ENCODE measurements at regions not wholly inside any gene's neighbourhood (a gene's known extent, or its start where the extent isn't known, plus 50 kb on each side); places are given as distances from the start of the nearest gene placed in this dataset.

DNA sequence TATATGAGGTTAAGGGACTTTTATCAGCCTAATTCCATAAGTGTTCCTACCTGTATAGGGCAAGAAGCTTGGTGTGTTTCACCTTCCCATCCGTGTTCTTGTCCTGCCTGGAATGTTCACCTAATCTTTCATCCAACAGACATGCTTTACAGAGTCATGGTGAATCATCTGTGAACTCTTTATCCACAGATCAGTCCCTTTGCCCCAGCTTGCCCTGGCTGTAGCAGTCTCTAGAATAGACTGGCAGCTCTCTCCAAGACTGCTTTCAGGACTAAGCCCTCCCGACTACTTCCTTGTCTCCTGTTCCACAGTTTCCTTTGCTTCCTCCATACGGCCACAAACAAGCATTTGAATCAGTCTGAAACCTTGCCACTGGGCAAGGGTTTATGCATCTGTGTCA lies 177.9 kb upstream of the IL15 start:
- TF ChIP-seq, protein P1, sequence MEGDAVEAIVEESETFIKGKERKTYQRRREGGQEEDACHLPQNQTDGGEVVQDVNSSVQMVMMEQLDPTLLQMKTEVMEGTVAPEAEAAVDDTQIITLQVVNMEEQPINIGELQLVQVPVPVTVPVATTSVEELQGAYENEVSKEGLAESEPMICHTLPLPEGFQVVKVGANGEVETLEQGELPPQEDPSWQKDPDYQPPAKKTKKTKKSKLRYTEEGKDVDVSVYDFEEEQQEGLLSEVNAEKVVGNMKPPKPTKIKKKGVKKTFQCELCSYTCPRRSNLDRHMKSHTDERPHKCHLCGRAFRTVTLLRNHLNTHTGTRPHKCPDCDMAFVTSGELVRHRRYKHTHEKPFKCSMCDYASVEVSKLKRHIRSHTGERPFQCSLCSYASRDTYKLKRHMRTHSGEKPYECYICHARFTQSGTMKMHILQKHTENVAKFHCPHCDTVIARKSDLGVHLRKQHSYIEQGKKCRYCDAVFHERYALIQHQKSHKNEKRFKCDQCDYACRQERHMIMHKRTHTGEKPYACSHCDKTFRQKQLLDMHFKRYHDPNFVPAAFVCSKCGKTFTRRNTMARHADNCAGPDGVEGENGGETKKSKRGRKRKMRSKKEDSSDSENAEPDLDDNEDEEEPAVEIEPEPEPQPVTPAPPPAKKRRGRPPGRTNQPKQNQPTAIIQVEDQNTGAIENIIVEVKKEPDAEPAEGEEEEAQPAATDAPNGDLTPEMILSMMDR (IDR thresholded peaks at IDR 0.05) = no peak
- TF ChIP-seq POLR2A (IDR thresholded peaks at IDR 0.05) = no peak
- no peak for TF ChIP-seq EP300 (IDR thresholded peaks at IDR 0.05)

Measured in tibial nerve (tissue), 4 donors.